HUES64 (cell line): ENCODE measurements at regions not wholly inside any gene's neighbourhood (a gene's known extent, or its start where the extent isn't known, plus 50 kb on each side); places are given as distances from the start of the nearest gene placed in this dataset.

Experiments
- H3K27ac ChIP-seq: 2 replicates; pipeline ENCODE4 v1.7.0; 2013; ENCODE audit warnings: low read depth, low read length, inconsistent platforms
- H3K27me3 ChIP-seq: 2 replicates; pipeline ENCODE4 v1.6.1; 2013; ENCODE audit warnings: mild to moderate bottlenecking, low read length; ENCODE audit not compliant: insufficient read depth
- H3K36me3 ChIP-seq: 2 replicates; pipeline ENCODE4 v1.6.1; 2013; ENCODE audit warnings: mild to moderate bottlenecking, low read length; ENCODE audit not compliant: insufficient read depth
- H3K4me1 ChIP-seq: 2 replicates; pipeline ENCODE4 v1.6.1; 2013; ENCODE audit warnings: mild to moderate bottlenecking, low read length, moderate library complexity; ENCODE audit not compliant: insufficient read depth
- H3K4me3 ChIP-seq: 2 replicates; pipeline ENCODE4 v1.5.1; 2013; ENCODE audit warnings: mild to moderate bottlenecking, low read length, moderate library complexity
- H3K9ac ChIP-seq: 2 replicates; pipeline ENCODE4 v1.6.1; 2013; ENCODE audit warnings: mild to moderate bottlenecking, low read depth, low read length
- H3K9me3 ChIP-seq: 2 replicates; pipeline ENCODE4 v1.6.1; 2013; ENCODE audit warnings: low read depth, low read length; ENCODE audit not compliant: insufficient read depth
- WGBS: fragments of 150-250, 120-280 bp; methylation state at CpG from one replicate; pipeline ENCODE4 v1.1.7; 2013; ENCODE audit warnings: missing lambda C conversion rate; 5-methylcytosine and 5-hydroxymethylcytosine counted together

DNA sequence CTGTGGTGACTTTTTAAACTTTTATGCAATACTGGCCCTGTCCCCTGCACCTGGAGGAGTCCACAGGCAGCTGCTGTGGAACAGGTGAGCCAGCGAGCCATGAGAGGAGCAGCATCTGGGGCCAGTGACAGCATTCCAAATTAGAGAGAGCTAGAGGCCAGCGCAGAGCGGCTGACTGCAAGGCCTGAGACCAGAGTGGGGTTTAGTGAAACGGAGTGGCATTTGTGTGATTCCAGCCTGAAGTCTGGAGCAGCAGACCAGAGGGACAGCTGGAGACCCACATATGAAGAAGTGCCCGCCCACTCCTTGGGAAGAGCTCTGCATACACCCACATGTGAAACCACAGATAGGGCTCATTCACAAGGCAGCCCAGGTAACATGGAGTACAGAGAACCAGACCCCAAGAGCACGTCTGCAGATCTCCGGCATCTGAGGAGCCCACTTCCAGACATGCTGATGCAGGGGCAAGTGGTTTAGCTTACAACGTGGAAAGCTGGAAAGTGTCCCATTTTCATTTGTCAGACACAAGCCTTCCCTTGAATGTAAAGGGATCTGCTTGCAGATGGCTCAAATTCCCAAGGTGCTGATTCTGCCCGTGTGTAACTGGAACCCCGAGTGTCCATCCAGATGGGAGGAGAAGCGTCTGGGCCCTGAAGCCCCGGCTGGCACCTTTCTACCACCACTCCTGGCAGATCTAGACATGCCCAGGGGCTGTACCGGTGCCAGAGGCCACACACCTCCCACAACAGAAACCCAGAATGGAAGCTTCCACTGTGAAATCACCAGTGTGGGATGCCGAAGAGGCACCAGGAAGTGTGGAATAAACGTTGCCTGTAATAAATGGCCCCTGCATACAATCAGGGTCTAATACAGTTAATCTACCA lies 256.0 kb upstream of the TCERG1L start:
- Histone ChIP-seq H3K9ac (no peak overlapping the region), H3K27ac (no peak overlapping the region), H3K36me3 (no peaks in the 10 kb centered on the region), H3K4me1 (no peaks in the 10 kb centered on the region), H3K4me3 (no peak overlapping the region), H3K27me3 (no peaks in the 10 kb centered on the region), H3K9me3 (peaks cover 8% of the 10 kb centered on the region)
- WGBS, result 92% methylated on average over 15 of the region's 15 CpGs

DNA sequence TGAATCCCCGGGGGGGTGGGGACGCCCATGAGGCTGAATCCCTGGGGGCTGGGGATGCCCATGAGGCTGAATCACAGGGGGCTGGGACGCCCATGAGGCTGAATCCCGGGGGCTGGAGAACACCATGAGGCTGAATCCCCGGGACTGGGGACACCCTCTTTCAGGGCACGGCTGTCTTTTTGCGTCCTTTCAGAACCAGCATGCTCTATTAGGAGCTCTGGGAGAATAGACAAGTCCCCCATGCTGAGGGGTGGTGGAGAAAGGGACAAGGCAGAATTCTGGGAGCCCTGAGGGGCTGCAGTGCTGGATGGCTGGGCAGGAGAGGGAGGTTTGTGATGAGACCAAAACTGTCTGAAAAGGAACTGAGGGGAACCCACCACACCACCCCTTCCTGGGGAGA lies 257.3 kb upstream of the TCERG1L start:
- no peaks in the 10 kb centered on the region for H3K4me1 ChIP-seq
- H3K27ac ChIP-seq, result no peak overlapping the region
- no peaks in the 10 kb centered on the region for H3K36me3 ChIP-seq
- peaks cover 8% of the 10 kb centered on the region for H3K9me3 ChIP-seq
- H3K27me3 ChIP-seq, result no peaks in the 10 kb centered on the region
- H3K9ac ChIP-seq, result no peak overlapping the region
- H3K4me3 ChIP-seq, result no peak overlapping the region
- 76% methylated on average over 7 of the region's 7 CpGs for WGBS

DNA sequence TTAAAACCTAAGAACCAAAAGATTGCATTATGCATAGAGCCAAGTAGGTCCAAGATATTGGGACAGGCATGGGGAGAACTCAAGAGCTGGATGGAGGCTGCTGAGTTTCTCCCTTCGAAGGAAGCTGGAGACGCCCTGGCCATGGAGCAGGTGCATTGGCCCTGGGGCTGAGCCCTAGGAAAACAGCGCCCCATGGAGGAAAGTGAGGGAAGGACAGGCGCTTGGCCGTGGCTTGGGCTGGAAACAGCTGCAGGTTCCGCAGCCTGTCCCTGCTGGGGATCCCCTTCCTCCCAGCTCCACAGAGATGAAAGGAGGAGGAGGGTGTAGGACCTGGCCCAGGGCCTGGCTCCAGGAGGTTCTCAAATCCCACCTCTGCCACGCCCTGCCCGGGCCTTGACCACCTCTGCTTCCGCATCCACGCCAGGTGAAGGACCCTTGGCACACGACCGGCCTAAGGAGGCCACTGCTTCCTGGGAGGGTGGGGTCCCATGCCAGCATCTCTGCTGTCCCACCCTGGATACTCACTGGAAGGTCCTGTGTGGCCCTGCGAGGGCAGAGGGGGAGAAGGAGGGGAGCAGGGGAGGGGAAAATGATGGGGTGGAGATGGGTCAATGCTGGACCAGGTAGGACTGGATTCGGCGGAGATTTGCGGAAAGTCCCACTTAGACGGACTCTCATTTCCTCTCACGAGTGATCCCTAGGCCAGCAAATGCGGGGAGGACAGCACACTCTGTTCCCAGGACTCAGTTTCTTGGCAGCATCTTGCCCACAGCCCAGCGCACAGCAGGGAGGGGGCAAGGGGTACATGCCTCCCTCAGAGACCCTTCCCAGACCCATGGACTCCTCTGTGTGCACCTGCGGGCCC lies 258.6 kb upstream of the TCERG1L start:
- H3K9ac ChIP-seq, result no peak overlapping the region
- H3K4me1 ChIP-seq, result no peaks in the 10 kb centered on the region
- H3K27me3 ChIP-seq, result no peaks in the 10 kb centered on the region
- H3K4me3 ChIP-seq, result no peak overlapping the region
- no peak overlapping the region for H3K27ac ChIP-seq
- peaks cover 5% of the 10 kb centered on the region for H3K9me3 ChIP-seq
- 84% methylated on average over 21 of the region's 21 CpGs for WGBS
- H3K36me3 ChIP-seq, result no peaks in the 10 kb centered on the region

DNA sequence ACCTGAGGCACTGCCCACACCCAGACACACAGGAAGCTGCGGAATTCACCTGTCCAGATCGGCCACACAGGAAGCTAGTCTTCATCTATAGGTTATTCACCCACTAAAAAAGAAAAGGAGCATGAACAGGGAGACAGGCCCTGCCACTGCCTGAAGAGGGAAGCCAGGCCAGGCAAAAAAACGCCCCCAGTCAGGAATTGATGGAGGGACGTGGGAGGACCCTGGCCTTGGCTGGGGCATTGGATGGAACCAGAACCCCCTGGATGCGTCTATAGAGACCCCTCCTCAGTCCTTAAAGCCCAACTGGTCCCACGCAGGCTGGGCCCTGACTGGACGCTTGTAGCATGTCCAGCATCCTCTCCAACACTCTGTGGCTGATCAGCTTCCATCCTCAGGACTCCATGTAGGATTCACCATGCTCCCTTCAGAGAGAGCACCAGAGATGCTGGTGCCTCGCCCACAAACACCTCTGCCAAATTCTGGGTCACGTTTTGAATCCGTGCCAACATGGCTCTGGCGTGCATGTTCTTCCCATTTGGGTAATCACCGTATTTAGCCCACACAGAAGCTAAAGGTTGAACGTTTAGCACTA lies 259.3 kb upstream of the TCERG1L start:
- Histone ChIP-seq H3K9me3 (no peaks in the 10 kb centered on the region), H3K4me3 (no peak overlapping the region), H3K36me3 (no peaks in the 10 kb centered on the region), H3K4me1 (no peaks in the 10 kb centered on the region), H3K27me3 (no peaks in the 10 kb centered on the region), H3K9ac (no peak overlapping the region), H3K27ac (no peak overlapping the region)
- 93% methylated on average over 13 of the region's 13 CpGs for WGBS

DNA sequence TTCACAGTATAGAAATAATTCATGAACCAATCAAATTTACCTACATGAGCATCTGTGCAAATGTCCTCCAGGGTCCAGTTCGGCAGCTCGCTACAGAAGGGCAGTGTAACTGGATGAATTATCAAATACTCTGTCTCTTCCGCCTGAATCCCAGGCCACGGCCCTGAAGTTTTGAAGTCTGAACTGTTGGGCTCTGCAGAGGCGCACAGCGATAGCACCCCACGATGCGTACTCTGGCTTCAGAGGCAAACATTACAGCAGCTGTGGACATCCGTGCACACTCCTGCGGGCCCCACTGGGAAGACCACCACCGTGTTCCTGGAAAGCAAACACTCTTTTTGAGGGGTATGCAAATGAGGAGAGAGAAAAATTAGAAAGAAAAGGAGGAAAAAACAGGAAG lies 259.8 kb upstream of the TCERG1L start:
- Histone ChIP-seq H3K4me3 (no peak overlapping the region), H3K27me3 (no peaks in the 10 kb centered on the region), H3K9me3 (no peaks in the 10 kb centered on the region), H3K9ac (no peak overlapping the region), H3K27ac (no peak overlapping the region), H3K36me3 (no peaks in the 10 kb centered on the region), H3K4me1 (no peaks in the 10 kb centered on the region)
- 93% methylated on average over 11 of the region's 11 CpGs for WGBS

DNA sequence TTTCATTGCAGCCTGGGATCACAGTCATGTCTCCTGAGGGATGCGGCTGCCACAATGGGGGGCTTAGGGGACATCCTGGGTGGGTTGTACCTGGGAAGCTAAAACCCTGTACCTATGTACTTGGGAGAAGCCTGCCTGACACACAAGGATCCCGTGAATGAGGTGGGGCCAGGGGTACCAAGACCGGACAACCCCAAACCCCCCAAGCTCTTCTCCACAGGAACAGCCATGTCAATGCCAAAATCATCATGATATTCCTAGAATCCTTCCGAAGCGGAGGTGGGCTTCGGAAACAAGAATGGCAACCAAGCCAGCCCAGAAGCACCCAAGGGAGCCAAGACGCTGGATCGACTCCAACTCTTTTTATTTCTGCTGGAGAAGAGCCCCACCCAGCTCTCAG lies 260.3 kb upstream of the TCERG1L start:
- Histone ChIP-seq H3K4me1 (no peaks in the 10 kb centered on the region), H3K9me3 (no peaks in the 10 kb centered on the region), H3K9ac (no peak overlapping the region), H3K27me3 (no peaks in the 10 kb centered on the region), H3K36me3 (no peaks in the 10 kb centered on the region), H3K27ac (no peak overlapping the region), H3K4me3 (no peak overlapping the region)
- WGBS, result 89% methylated on average over 8 of the region's 8 CpGs

DNA sequence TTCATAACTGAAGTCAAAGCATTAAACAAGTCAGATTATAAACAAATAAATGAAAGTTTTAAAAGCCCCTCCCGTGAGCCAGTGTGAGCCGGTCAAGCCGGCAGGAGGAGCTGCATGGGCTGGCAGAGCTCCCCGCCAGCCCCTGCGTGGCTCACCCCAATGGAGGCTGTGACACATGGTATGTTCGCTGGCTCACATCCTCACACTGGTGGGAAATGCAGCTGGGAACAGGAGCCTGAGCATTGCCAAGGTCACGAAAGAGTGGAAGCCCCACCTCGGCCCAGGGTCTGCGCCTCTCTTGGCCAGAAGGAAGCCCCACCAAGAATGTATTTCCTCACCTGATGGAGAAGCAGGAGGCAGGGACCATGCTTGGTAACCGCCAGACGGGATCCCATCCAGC lies 261.7 kb upstream of the TCERG1L start:
- Histone ChIP-seq H3K4me1 (no peaks in the 10 kb centered on the region), H3K36me3 (no peaks in the 10 kb centered on the region), H3K27ac (no peak overlapping the region), H3K9me3 (no peaks in the 10 kb centered on the region), H3K4me3 (no peak overlapping the region), H3K9ac (no peak overlapping the region), H3K27me3 (no peaks in the 10 kb centered on the region)
- 94% methylated on average over 11 of the region's 11 CpGs for WGBS

DNA sequence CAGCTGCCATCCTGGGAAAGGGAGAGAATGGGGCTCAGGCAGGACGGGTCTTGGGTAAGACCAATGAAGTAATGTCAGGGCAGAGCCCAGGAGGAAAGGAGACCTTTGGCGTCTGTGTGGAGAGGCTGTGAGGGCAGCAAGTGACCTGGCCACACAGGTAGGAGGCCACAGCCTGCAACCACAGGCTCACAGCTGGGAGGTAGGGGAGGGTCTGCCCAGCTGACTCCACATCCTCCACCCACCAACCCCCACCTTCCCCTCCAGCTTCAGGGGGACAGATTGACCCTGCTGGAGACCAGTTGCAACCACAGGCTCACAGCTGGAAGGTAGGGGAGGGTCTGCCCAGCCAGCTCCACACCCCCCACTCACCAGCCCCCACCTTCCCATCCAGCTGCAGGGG lies 262.2 kb upstream of the TCERG1L start:
- H3K4me3 ChIP-seq, result no peak overlapping the region
- no peaks in the 10 kb centered on the region for H3K4me1 ChIP-seq
- no peaks in the 10 kb centered on the region for H3K36me3 ChIP-seq
- no peak overlapping the region for H3K9ac ChIP-seq
- no peak overlapping the region for H3K27ac ChIP-seq
- 90% methylated on average over 2 of the region's 2 CpGs for WGBS
- H3K9me3 ChIP-seq, result no peaks in the 10 kb centered on the region
- no peaks in the 10 kb centered on the region for H3K27me3 ChIP-seq

DNA sequence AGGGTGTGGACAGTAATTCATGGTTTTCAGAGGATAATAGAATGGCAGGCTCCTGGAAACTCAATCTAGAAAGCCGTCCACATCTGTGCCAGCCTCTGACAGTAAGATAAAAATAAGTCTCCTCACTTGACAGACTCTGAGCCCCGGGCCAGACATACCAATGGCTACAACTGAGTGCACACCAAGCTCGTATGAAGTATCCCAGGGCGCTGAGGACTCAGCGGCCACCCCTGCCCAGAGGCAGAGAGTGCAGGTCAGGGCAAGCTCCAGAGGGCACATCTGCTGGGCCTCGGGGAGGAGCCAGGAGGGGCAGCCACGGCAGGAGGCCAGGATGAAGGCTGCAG lies 262.8 kb upstream of the TCERG1L start:
- Histone ChIP-seq H3K9me3 (no peaks in the 10 kb centered on the region), H3K9ac (no peak overlapping the region), H3K36me3 (no peaks in the 10 kb centered on the region), H3K27me3 (no peaks in the 10 kb centered on the region), H3K4me1 (no peaks in the 10 kb centered on the region), H3K4me3 (no peak overlapping the region), H3K27ac (no peak overlapping the region)
- WGBS, result 85% methylated on average over 7 of the region's 7 CpGs

DNA sequence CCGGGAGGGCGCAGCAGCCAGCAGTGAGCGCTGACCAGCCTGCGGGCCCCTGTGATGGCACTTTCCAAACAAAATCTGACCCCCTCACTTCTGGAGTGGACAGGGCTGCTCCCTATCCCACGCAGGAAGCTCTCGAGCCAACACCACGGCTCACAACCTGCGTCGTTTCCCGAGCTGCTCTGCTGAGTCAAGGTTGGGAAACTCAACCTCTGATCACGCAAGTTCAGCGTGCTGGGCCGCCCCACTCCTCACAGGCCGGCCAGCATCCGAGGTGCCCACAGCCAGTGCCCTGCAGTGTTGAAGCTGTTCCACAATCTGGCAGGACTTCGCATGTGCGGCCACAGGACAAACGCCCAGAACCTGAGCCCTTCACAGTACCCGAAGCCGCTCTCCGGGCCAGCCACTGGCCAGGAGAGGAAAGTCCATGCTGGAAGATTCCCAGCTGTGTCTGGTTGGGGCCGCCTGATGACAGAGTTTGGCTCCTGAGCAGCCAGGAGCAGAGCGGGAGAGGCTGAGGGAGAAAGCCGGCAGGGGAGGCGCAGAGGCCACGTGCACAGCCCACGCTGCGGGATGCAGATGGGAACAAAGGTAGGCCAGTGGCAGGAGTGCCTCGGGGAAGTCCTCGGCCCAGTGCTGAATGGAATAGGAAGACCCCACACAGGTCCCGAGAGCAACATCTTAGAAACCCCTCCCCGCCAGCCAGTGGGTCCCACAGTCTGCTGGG lies 263.3 kb upstream of the TCERG1L start:
- 93% methylated on average over 32 of the region's 32 CpGs for WGBS
- Histone ChIP-seq H3K9me3 (no peaks in the 10 kb centered on the region), H3K27ac (no peak overlapping the region), H3K36me3 (no peaks in the 10 kb centered on the region), H3K9ac (no peak overlapping the region), H3K4me3 (no peak overlapping the region), H3K27me3 (no peaks in the 10 kb centered on the region), H3K4me1 (no peaks in the 10 kb centered on the region)

DNA sequence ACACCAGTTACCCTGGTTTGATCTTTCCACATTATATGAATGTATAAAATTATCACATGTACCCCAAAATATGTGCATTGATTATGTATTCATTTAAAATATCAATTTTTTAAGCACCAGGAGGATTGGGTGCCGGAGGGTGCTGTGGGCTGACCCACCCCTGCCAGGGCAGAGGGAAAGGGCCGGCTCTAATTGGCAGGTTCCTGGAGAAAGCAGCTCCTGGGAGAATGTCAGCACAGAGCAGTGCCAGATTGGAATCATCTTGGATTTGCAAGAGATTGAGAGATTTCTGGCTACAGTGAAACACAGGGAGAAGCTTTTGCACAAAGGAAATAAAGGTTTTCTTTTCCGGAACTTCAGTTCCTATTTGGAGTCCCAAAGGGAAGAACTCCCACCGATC lies 264.4 kb upstream of the TCERG1L start:
- H3K9me3 ChIP-seq, result no peaks in the 10 kb centered on the region
- H3K27me3 ChIP-seq, result no peaks in the 10 kb centered on the region
- no peak overlapping the region for H3K9ac ChIP-seq
- 97% methylated on average over 4 of the region's 4 CpGs for WGBS
- H3K4me1 ChIP-seq, result no peaks in the 10 kb centered on the region
- H3K4me3 ChIP-seq, result no peak overlapping the region
- H3K36me3 ChIP-seq, result no peaks in the 10 kb centered on the region
- H3K27ac ChIP-seq, result no peak overlapping the region
